GM21447 (cell line): ENCODE measurements at regions not wholly inside any gene's neighbourhood (a gene's known extent, or its start where the extent isn't known, plus 50 kb on each side); places are given as distances from the start of the nearest gene placed in this dataset.
A peak's percentile ranks its signal among the peaks of the same experiment; 100 is the strongest.

Experiments used
- ATAC-seq: cut with Tn5 transposase; IDR thresholded peaks from one replicate; pipeline ENCODE4 v1.9.1; 2021; ENCODE audit not compliant: unreplicated experiment

GRCh38 chr5:159422361-159422760, 92.1 kb upstream of the IL12B start:
- ATAC-seq, result no peak

GRCh38 chr5:159422910-159423309, 92.6 kb upstream of the IL12B start:
- ATAC-seq, result no peak

GRCh38 chr5:159424123-159424522, 93.8 kb upstream of the IL12B start:
- ATAC-seq, result no peak

- ATAC-seq, result no peak
Observed at GRCh38 chr5:159426694-159427093, 96.4 kb upstream of the IL12B start.

GRCh38 chr5:159427180-159428012, 97.1 kb upstream of the IL12B start:
- peak; percentile 74 for ATAC-seq

GRCh38 chr5:159430361-159431012, 100.2 kb upstream of the IL12B start:
- no peak for ATAC-seq

GRCh38 chr5:159435855-159436254, 105.6 kb upstream of the IL12B start:
- no peak for ATAC-seq

GRCh38 chr5:159438092-159438491, 107.8 kb upstream of the IL12B start:
- no peak for ATAC-seq

- no peak for ATAC-seq
Observed at GRCh38 chr5:159439002-159439401, 108.7 kb upstream of the IL12B start.

GRCh38 chr5:159440235-159440634, 109.9 kb upstream of the IL12B start:
- ATAC-seq, result peak; percentile 78

- ATAC-seq, result no peak
Observed at GRCh38 chr5:159440968-159441367, 110.7 kb upstream of the IL12B start.

- ATAC-seq, result no peak
Observed at GRCh38 chr5:159441441-159441840, 111.2 kb upstream of the IL12B start.

- no peak for ATAC-seq
Observed at GRCh38 chr5:159442206-159442850, 112.0 kb upstream of the IL12B start.

- ATAC-seq, result peak; percentile 50
Observed at GRCh38 chr5:159444441-159445082, 114.3 kb upstream of the IL12B start.

GRCh38 chr5:159447116-159447515, 116.8 kb upstream of the IL12B start:
- ATAC-seq, result no peak

- ATAC-seq, result no peak
Observed at GRCh38 chr5:159448841-159449407, 118.6 kb upstream of the IL12B start.

GRCh38 chr5:159449925-159450324, 119.6 kb upstream of the IL12B start:
- no peak for ATAC-seq

- ATAC-seq, result no peak
Observed at GRCh38 chr5:159450417-159450816, 120.1 kb upstream of the IL12B start.

- no peak for ATAC-seq
Observed at GRCh38 chr5:159451197-159452052, 121.1 kb upstream of the IL12B start.

GRCh38 chr5:159452480-159453167, 122.3 kb upstream of the IL12B start:
- ATAC-seq, result no peak
